ENCODE measurements at regions not wholly inside any gene's neighbourhood (a gene's known extent, or its start where the extent isn't known, plus 50 kb on each side); places are given as distances from the start of the nearest gene placed in this dataset.

- Histone ChIP-seq H4K20me1 (ENCODE audit: insufficient read depth) (no peaks in the 10 kb centered on the region), H3F3A (replicated peaks; ENCODE audit: insufficient read depth) (no peaks in the 10 kb centered on the region), H3K9me3 (no peaks in the 10 kb centered on the region), H3K4me3 (ENCODE audit: low read depth in 2 of 2, low read length in 1 of 2) (no peak overlapping the region), H3K36me3 (replicated peaks in 1 of 2; ENCODE audit: control insufficient read depth in 1 of 2, insufficient read depth in 2 of 2, low read length in 1 of 2) (no peaks in the 10 kb centered on the region), H3K9ac (no peak overlapping the region), H2AFZ (ENCODE audit: low read depth) (no peak overlapping the region), H3K4me2 (no peak overlapping the region), H3K4me1 (ENCODE audit: control insufficient read depth in 1 of 2, insufficient read depth in 2 of 2, low read depth in 1 of 2, low read length in 1 of 2) (no peaks in the 10 kb centered on the region), H3K27ac (ENCODE audit: low read depth in 2 of 2, low read length in 1 of 2) (no peak overlapping the region), H3K27me3 (ENCODE audit: insufficient read depth) (peaks cover 4% of the 10 kb centered on the region; the same call in 1 of the 2 replicates), H3K9me2 (no peaks in the 10 kb centered on the region), H3K79me2 (ENCODE audit: insufficient read depth) (no peaks in the 10 kb centered on the region)
- no peak for DNase-seq
- ChIA-PET CTCF (no interaction called here), POLR2A (no interaction called here)
- TF ChIP-seq RAD21 (IDR thresholded peaks at IDR 0.05; ENCODE audit: low read length): no peak
- no peak for TF ChIP-seq JUND (IDR thresholded peaks at IDR 0.05)
- TF ChIP-seq TCF12 (IDR thresholded peaks at IDR 0.05): no peak
- no peak for TF ChIP-seq IRF3 (IDR thresholded peaks at IDR 0.05; ENCODE audit: low read depth, low read length)
- TF ChIP-seq YY1 (IDR thresholded peaks at IDR 0.05; ENCODE audit: low read depth): no peak
- no peak for TF ChIP-seq SMC3 (IDR thresholded peaks at IDR 0.05; ENCODE audit: low read depth, low read length)
- no peak for TF ChIP-seq REST (IDR thresholded peaks at IDR 0.05; ENCODE audit: low read depth, low read length)
- no peak for TF ChIP-seq NRF1 (IDR thresholded peaks at IDR 0.05; ENCODE audit: low read depth, low read length)
- no peak for TF ChIP-seq RCOR1 (IDR thresholded peaks at IDR 0.05; ENCODE audit: low read length)
- TF ChIP-seq EP300 (IDR thresholded peaks at IDR 0.05; ENCODE audit: borderline replicate concordance in 1 of 2, low read depth in 1 of 2, low read length in 1 of 2): no peak
- whole genome bisulfite sequencing (ENCODE audit: low lambda C conversion rate): 5% methylated on average over 3 of the region's 3 CpGs
Observed at GRCh38 chr2:36222485-36222884, 133.1 kb upstream of the CRIM1 start.

GRCh38 chr2:36214691-36215090 lies 140.9 kb upstream of the CRIM1 start:
- Histone ChIP-seq H3K4me3 (ENCODE audit: low read depth in 2 of 2, low read length in 1 of 2) (no peak overlapping the region), H3K36me3 (replicated peaks in 1 of 2; ENCODE audit: control insufficient read depth in 1 of 2, insufficient read depth in 2 of 2, low read length in 1 of 2) (no peaks in the 10 kb centered on the region), H3K27ac (ENCODE audit: low read depth in 2 of 2, low read length in 1 of 2) (no peak overlapping the region), H3K79me2 (ENCODE audit: insufficient read depth) (no peaks in the 10 kb centered on the region), H3F3A (replicated peaks; ENCODE audit: insufficient read depth) (no peaks in the 10 kb centered on the region), H4K20me1 (ENCODE audit: insufficient read depth) (no peaks in the 10 kb centered on the region), H2AFZ (ENCODE audit: low read depth) (no peak overlapping the region), H3K9me3 (peaks cover 6% of the 10 kb centered on the region; the same call in 1 of the 2 replicates), H3K4me1 (ENCODE audit: control insufficient read depth in 1 of 2, insufficient read depth in 2 of 2, low read depth in 1 of 2, low read length in 1 of 2) (no peaks in the 10 kb centered on the region), H3K9ac (no peak overlapping the region), H3K27me3 (ENCODE audit: insufficient read depth) (peaks cover under 1% of the 10 kb centered on the region; the same call in 1 of the 2 replicates), H3K4me2 (no peak overlapping the region), H3K9me2 (no peaks in the 10 kb centered on the region)
- WGBS (ENCODE audit: low lambda C conversion rate): 13% methylated on average over 2 of the region's 2 CpGs
- TF ChIP-seq RFX5 (IDR thresholded peaks at IDR 0.05; ENCODE audit: low read length) (no peak), YY1 (IDR thresholded peaks at IDR 0.05; ENCODE audit: low read depth) (no peak), REST (IDR thresholded peaks at IDR 0.05; ENCODE audit: low read depth, low read length) (no peak), MAX (IDR thresholded peaks at IDR 0.05; ENCODE audit: low read depth) (no peak), JUND (IDR thresholded peaks at IDR 0.05) (no peak), ELF1 (IDR thresholded peaks at IDR 0.05) (no peak), FOSL2 (IDR thresholded peaks at IDR 0.05; ENCODE audit: borderline replicate concordance, low read depth) (no peak), MEF2A (IDR thresholded peaks at IDR 0.05; ENCODE audit: borderline replicate concordance, low read depth) (no peak), CHD2 (IDR thresholded peaks at IDR 0.05; ENCODE audit: low read length, partially characterized antibody) (no peak), FOXJ3 (CRISPR knock-in tag; IDR thresholded peaks at IDR 0.05) (no peak)
- no peak for DNase-seq
- CTCF ChIA-PET: no interaction called here
- POLR2A ChIA-PET: no interaction called here

Measured in SK-N-SH (cell line).